A673 (cell line): ENCODE measurements at regions not wholly inside any gene's neighbourhood (a gene's known extent, or its start where the extent isn't known, plus 50 kb on each side); places are given as distances from the start of the nearest gene placed in this dataset.

Experiments used
- BruUV-seq: library from RNA; stranded (reverse); fragments of 400-500 nt; replicated peaks from 2 replicates; lab custom pipeline; 2021; lab: Mats Ljungman, UMichigan
- CTCF ChIA-PET: fragments of 300-600 bp; sonication (Branson Sonifier 250); formaldehyde crosslinking; loops from one replicate; lab custom pipeline; 2022; ENCODE audit warnings: antibody characterized with exemption; lab: Charles Lee
- POLR2A ChIA-PET: fragments of 300-600 bp; sonication (Branson Sonifier 250); formaldehyde crosslinking; loops from one replicate; lab custom pipeline; 2022; ENCODE audit warnings: antibody characterized with exemption; ENCODE audit not compliant: low non-redundant PET; lab: Charles Lee
- DNase-seq: peaks from one replicate; pipeline ENCODE4 v3.0.0-alpha.2; 2015; ENCODE audit warnings: low spot score
- H3K27ac ChIP-seq: fragments of 200-600 bp; sonication (generic); 2 replicates; pipeline ENCODE4 v1.5.1; 2016; ENCODE audit warnings: mixed run types, low read depth, mild to moderate bottlenecking, mixed read lengths, antibody characterized with exemption, low read length; ENCODE audit not compliant: poor library complexity, severe bottlenecking
- H3K27me3 ChIP-seq: fragments of 200-600 bp; sonication (generic); replicated peaks from 2 replicates; pipeline ENCODE4 v1.6.1; 2017; ENCODE audit warnings: mixed run types, low read depth, mild to moderate bottlenecking, mixed read lengths, antibody characterized with exemption, low read length; ENCODE audit not compliant: insufficient read depth, poor library complexity
- H3K36me3 ChIP-seq: fragments of 200-600 bp; sonication (generic); 2 replicates; pipeline ENCODE4 v1.6.1; 2016; ENCODE audit warnings: mixed run types, mild to moderate bottlenecking, mixed read lengths, antibody characterized with exemption, low read length; ENCODE audit not compliant: insufficient read depth, poor library complexity, severe bottlenecking
- H3K4me1 ChIP-seq: fragments of 200-600 bp; sonication (generic); 2 replicates; pipeline ENCODE4 v1.6.1; 2017; ENCODE audit warnings: mixed run types, mild to moderate bottlenecking, mixed read lengths, antibody characterized with exemption, low read length; ENCODE audit not compliant: insufficient read depth, poor library complexity, severe bottlenecking
- H3K4me3 ChIP-seq: fragments of 200-600 bp; sonication (generic); 2 replicates; pipeline ENCODE4 v1.5.1; 2016; ENCODE audit warnings: low read depth, mixed run types, mild to moderate bottlenecking, mixed read lengths, low read length; ENCODE audit not compliant: poor library complexity, severe bottlenecking
- H3K9me3 ChIP-seq: fragments of 200-600 bp; sonication (generic); 2 replicates; pipeline ENCODE4 v1.6.1; 2016; ENCODE audit warnings: mixed run types, low read depth, mild to moderate bottlenecking, mixed read lengths, antibody characterized with exemption, low read length; ENCODE audit not compliant: poor library complexity, severe bottlenecking
- CTCF ChIP-seq: fragments of 300-800, 200-600 bp; sonication (generic); conservative IDR thresholded peaks from 2 replicates; pipeline ENCODE4 v1.5.1; 2017; ENCODE audit warnings: low read depth, mild to moderate bottlenecking, antibody characterized with exemption, low read length, moderate library complexity, mixed read lengths
- EZH2 ChIP-seq: fragments of 200-600 bp; sonication (generic); IDR thresholded peaks from 2 replicates; pipeline ENCODE4 v1.6.1; 2017; ENCODE audit warnings: borderline replicate concordance, low read depth, mild to moderate bottlenecking, mixed read lengths, antibody characterized with exemption, low read length; ENCODE audit not compliant: poor library complexity, severe bottlenecking
- intact Hi-C: fragments of 100-400 bp; cut with micrococcal nuclease; formaldehyde crosslinking; loops from one replicate; pipeline ENCODE4 v1.10.0; 2022; ENCODE audit not compliant: unreplicated experiment

DNA sequence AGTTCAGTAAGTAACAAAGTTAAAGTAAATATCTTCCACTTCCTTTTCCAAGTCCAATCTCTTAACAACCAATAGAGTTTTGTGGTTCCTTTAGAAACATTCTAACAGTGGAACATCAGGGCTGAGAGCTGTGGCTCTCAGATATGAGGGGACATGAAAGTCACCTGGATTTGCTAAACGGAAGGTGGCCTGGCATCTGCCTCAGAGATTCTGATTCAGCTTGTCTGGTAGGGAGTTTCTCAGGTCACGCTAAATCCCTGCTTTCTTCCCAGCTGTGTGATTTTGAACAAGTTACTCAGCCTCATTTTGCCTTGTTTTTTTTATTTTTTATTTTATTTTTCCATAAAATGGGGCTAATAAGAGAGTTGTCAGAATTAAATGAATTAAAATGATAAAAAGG lies 411.0 kb upstream of the CDH11 start:
- Histone ChIP-seq H3K27me3 (no peaks in the 10 kb centered on the region), H3K4me3 (no peak overlapping the region), H3K27ac (no peak overlapping the region), H3K9me3 (no peaks in the 10 kb centered on the region), H3K4me1 (peaks cover 2% of the 10 kb centered on the region), H3K36me3 (no peaks in the 10 kb centered on the region)
- TF ChIP-seq EZH2 (no peak), CTCF (no peak)
- BruUV-seq = no TSS peak
- DNase-seq = no peak
- CTCF ChIA-PET = no interaction called here
- intact Hi-C loops = no loop called here
- POLR2A ChIA-PET = no interaction called here

DNA sequence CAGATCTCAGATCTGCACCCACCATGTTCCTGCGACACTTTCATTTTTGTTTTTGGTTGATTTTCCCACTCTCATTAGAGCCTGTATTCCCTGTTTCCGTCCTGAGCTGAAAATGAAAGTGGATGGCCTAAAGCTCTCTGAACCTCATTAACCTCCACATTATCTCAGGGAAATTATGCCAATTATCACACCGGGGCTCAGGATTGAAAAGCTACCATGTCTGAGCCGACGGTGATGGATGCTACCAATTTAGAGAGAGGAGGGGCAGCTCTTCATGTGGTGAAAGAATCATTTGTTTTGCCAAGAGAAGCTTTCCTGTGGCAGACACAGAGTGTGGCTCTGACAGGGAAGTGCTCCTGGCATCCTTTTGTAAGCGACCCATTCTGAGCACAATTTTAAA lies 410.4 kb upstream of the CDH11 start:
- CTCF ChIA-PET = no interaction called here
- TF ChIP-seq CTCF (no peak), EZH2 (no peak)

GRCh38 chr16:65531475-65531874 lies 409.6 kb upstream of the CDH11 start:
- H3K9me3 ChIP-seq = peaks cover 5% of the 10 kb centered on the region
- peaks cover 2% of the 10 kb centered on the region for H3K4me1 ChIP-seq
- H3K27me3 ChIP-seq = no peaks in the 10 kb centered on the region
- H3K27ac ChIP-seq = no peak overlapping the region
- H3K4me3 ChIP-seq = no peak overlapping the region
- ChIA-PET CTCF (no interaction called here), POLR2A (no interaction called here)
- no peaks in the 10 kb centered on the region for H3K36me3 ChIP-seq
- TF ChIP-seq EZH2 (no peak), CTCF (no peak)
- no TSS peak for BruUV-seq
- no peak for DNase-seq
- intact Hi-C loops = no loop called here

More for the DNA sequence above, 410.4 kb upstream of the CDH11 start:
- no TSS peak for BruUV-seq
- Histone ChIP-seq H3K9me3 (no peaks in the 10 kb centered on the region), H3K4me3 (peak overlapping the region; percentile 8), H3K27me3 (no peaks in the 10 kb centered on the region), H3K4me1 (peaks cover 2% of the 10 kb centered on the region), H3K36me3 (no peaks in the 10 kb centered on the region), H3K27ac (no peak overlapping the region)
- no peak for DNase-seq
- intact Hi-C loops = no loop called here
- POLR2A ChIA-PET = no interaction called here
